ENCODE measurements at regions not wholly inside any gene's neighbourhood (a gene's known extent, or its start where the extent isn't known, plus 50 kb on each side); places are given as distances from the start of the nearest gene placed in this dataset.

DNA sequence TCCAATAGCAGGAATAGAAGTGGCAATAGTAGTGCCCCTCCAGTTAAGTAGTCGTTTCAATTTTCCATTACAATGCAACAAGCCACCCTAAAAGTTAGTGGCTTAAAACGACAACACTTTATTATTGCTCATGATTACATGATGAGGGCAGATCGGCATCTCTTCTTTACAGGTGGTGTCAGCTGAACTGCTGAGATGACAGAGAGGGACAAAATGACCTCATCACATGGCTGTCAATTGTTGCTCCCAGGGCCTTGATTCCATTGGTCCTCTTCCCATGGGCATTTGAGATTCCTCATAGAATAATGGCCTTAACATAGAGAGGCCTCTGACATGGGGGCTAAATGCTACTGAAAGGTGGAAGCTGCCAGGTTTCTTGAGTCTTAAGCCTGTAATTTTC, 679.8 kb upstream of the KLHL1 start:
- no peaks in the 10 kb centered on the region for H3K9me3 ChIP-seq
- no peaks in the 10 kb centered on the region for H3K36me3 ChIP-seq
- H3K27me3 ChIP-seq = no peaks in the 10 kb centered on the region
- no peak overlapping the region for H3K27ac ChIP-seq
- H3K4me3 ChIP-seq = no peak overlapping the region
- no peaks in the 10 kb centered on the region for H3K4me1 ChIP-seq
- no peak for DNase-seq
- in situ Hi-C loops (cut with MboI; ENCODE audit: low pct_ligation_motif_present in 1 of 4, low pct_unique_long_range_greater_than_20kb in 1 of 4, low sequenced_read_pairs in 3 of 4) = no loop called here
- WGBS, 2 donors (ENCODE audit: low coverage in 1 of 2) = 40 to 55% methylated on average over 1 to 3 of the region's 3 CpGs
- TF ChIP-seq CTCF (IDR thresholded peaks at IDR 0.05) (no peak), POLR2A (IDR thresholded peaks at IDR 0.05) (no peak), POLR2AphosphoS5 (IDR thresholded peaks at IDR 0.05) (no peak), EP300 (IDR thresholded peaks at IDR 0.05; ENCODE audit: low read depth) (no peak)
- intact Hi-C loops (cut with DNase I; ENCODE audit: low total_unique reads) = no loop called here

- no peaks in the 10 kb centered on the region for H3K4me1 ChIP-seq
- DNase-seq = no peak
- H3K9me3 ChIP-seq = no peaks in the 10 kb centered on the region
- no peaks in the 10 kb centered on the region for H3K27me3 ChIP-seq
- in situ Hi-C loops (cut with MboI; ENCODE audit: low pct_ligation_motif_present in 1 of 4, low pct_unique_long_range_greater_than_20kb in 1 of 4, low sequenced_read_pairs in 3 of 4) = no loop called here
- WGBS, 2 donors (ENCODE audit: low coverage in 1 of 2) = 79 to 84% methylated on average over 3 of the region's 3 CpGs
- no peak overlapping the region for H3K27ac ChIP-seq
- intact Hi-C loops (cut with DNase I; ENCODE audit: low total_unique reads) = no loop called here
- H3K4me3 ChIP-seq = no peak overlapping the region
- TF ChIP-seq POLR2AphosphoS5 (IDR thresholded peaks at IDR 0.05) (no peak), CTCF (IDR thresholded peaks at IDR 0.05) (no peak), EP300 (IDR thresholded peaks at IDR 0.05; ENCODE audit: low read depth) (no peak), POLR2A (IDR thresholded peaks at IDR 0.05) (no peak)
- H3K36me3 ChIP-seq = no peaks in the 10 kb centered on the region
These were observed 676.1 kb upstream of the KLHL1 start for GRCh38 chr13:70784207-70784989.

DNA sequence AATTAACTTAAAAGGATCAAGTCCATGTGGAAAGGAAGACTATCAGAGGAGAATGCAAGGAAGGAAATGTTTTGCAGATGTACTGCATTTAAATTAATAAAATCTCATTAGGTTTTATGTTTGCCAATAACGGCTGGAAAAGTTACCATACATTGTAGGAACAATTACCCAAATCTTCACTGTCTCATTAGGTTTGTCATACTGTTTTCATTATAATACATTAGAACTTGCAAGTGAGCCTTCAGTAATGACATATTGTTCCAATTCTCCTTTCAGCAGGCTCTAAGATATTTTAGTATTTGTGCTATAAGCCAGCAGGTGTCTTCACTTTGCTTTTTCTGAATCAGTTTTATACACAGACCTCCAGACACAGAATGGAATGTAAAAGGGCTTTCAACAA, 661.6 kb upstream of the KLHL1 start:
- no peaks in the 10 kb centered on the region for H3K27me3 ChIP-seq
- intact Hi-C loops (cut with DNase I; ENCODE audit: low total_unique reads) = no loop called here

GRCh38 chr13:70758932-70759331, 650.7 kb upstream of the KLHL1 start:
- Histone ChIP-seq H3K27me3 (no peaks in the 10 kb centered on the region), H3K36me3 (no peaks in the 10 kb centered on the region), H3K27ac (no peak overlapping the region), H3K9me3 (no peaks in the 10 kb centered on the region), H3K4me1 (no peaks in the 10 kb centered on the region), H3K4me3 (no peak overlapping the region)
- in situ Hi-C loops (cut with MboI; ENCODE audit: low pct_ligation_motif_present in 1 of 4, low pct_unique_long_range_greater_than_20kb in 1 of 4, low sequenced_read_pairs in 3 of 4) (no loop called here), intact Hi-C loops (cut with DNase I; ENCODE audit: low total_unique reads) (no loop called here)
- TF ChIP-seq POLR2A (IDR thresholded peaks at IDR 0.05) = no peak
- TF ChIP-seq CTCF (IDR thresholded peaks at IDR 0.05) = no peak
- no peak for TF ChIP-seq POLR2AphosphoS5 (IDR thresholded peaks at IDR 0.05)
- TF ChIP-seq EP300 (IDR thresholded peaks at IDR 0.05; ENCODE audit: low read depth) = no peak
- 80 to 98% methylated on average over 4 of the region's 4 CpGs for WGBS, 2 donors (ENCODE audit: low coverage in 1 of 2)
- no peak for DNase-seq

More for the DNA sequence above, 661.6 kb upstream of the KLHL1 start:
- H3K4me1 ChIP-seq = no peaks in the 10 kb centered on the region
- WGBS, 2 donors (ENCODE audit: low coverage in 1 of 2) = 53 to 62% methylated on average over 1 of the region's 1 CpG
- no peak overlapping the region for H3K27ac ChIP-seq
- no peaks in the 10 kb centered on the region for H3K9me3 ChIP-seq
- H3K4me3 ChIP-seq = no peak overlapping the region
- no peaks in the 10 kb centered on the region for H3K36me3 ChIP-seq
- no peak for DNase-seq
- TF ChIP-seq EP300 (IDR thresholded peaks at IDR 0.05; ENCODE audit: low read depth) (no peak), POLR2A (IDR thresholded peaks at IDR 0.05) (no peak), POLR2AphosphoS5 (IDR thresholded peaks at IDR 0.05) (no peak), CTCF (IDR thresholded peaks at IDR 0.05) (no peak)
- in situ Hi-C loops (cut with MboI; ENCODE audit: low pct_ligation_motif_present in 1 of 4, low pct_unique_long_range_greater_than_20kb in 1 of 4, low sequenced_read_pairs in 3 of 4) = no loop called here
